GM10266 (cell line): ENCODE measurements at regions not wholly inside any gene's neighbourhood (a gene's known extent, or its start where the extent isn't known, plus 50 kb on each side); places are given as distances from the start of the nearest gene placed in this dataset.

Source experiments
- DNase-seq: peaks from one replicate; pipeline ENCODE4 v3.0.0; 2012; ENCODE audit errors: extremely low spot score
- CTCF ChIP-seq: IDR thresholded peaks from 2 replicates; pipeline ENCODE4 v1.5.1; 2012; ENCODE audit warnings: mild to moderate bottlenecking, low read depth; ENCODE audit not compliant: control insufficient read depth, insufficient read depth; ENCODE audit errors: missing control alignments

- no peak for DNase-seq
- TF ChIP-seq CTCF, result no peak
These were observed 159.0 kb upstream of the CHRNA7 start for GRCh38 chr15:31871166-31871886.

GRCh38 chr15:31871887-31872281, 158.4 kb upstream of the CHRNA7 start:
- DNase-seq, result no peak
- TF ChIP-seq CTCF, result no peak

GRCh38 chr15:31887246-31887645, 143.1 kb upstream of the CHRNA7 start:
- no peak for DNase-seq
- no peak for TF ChIP-seq CTCF

DNA sequence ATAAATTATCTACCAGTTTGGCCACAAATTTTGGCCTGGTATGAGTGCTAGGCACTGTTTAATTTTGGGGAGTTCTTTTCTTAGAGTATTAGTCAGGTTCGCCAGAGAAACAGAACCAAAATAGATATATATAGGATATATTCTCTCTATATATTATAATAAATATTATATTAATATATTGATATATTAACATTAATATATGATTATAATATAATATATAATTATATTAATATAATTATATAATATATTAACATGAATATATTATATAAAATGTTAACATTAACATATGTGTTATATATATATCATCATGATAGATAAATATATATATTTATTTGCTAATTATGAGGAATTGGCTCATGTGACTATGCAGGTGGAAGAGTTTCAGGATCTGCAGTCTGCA, 137.8 kb upstream of the CHRNA7 start:
- DNase-seq, result no peak
- no peak for TF ChIP-seq CTCF

- no peak for DNase-seq
- no peak for TF ChIP-seq CTCF
These were observed 136.5 kb upstream of the CHRNA7 start for GRCh38 chr15:31893780-31894179.

GRCh38 chr15:31897746-31898145, 132.6 kb upstream of the CHRNA7 start:
- DNase-seq, result no peak
- TF ChIP-seq CTCF, result no peak

GRCh38 chr15:31901501-31901900, 128.8 kb upstream of the CHRNA7 start:
- DNase-seq, result no peak
- no peak for TF ChIP-seq CTCF
